ENCODE measurements at regions not wholly inside any gene's neighbourhood (a gene's known extent, or its start where the extent isn't known, plus 50 kb on each side); places are given as distances from the start of the nearest gene placed in this dataset.

GRCh38 chr14:50022661-50023060, 93.7 kb downstream of the VCPKMT start:
- DNase-seq (ENCODE audit: low spot score) (no peak), ATAC-seq (ENCODE audit: insufficient number of reproducible peaks, low FRiP score, low read depth) (no peak)
- Histone ChIP-seq H3K36me3 (no peaks in the 10 kb centered on the region), H3K27me3 (replicated peaks; ENCODE audit: insufficient read depth) (no peaks in the 10 kb centered on the region), H3K9me3 (peaks cover 6% of the 10 kb centered on the region), H3K4me1 (ENCODE audit: control insufficient read depth in 1 of 2, low read depth in 2 of 2) (peaks cover 39 to 77% of the 10 kb centered on the region in 2 donors), H3K27ac (no peak overlapping the region), H3K4me3 (no peak overlapping the region)
- no peak for TF ChIP-seq CTCF (IDR thresholded peaks at IDR 0.05)

GRCh38 chr14:50023671-50024490, 92.5 kb downstream of the VCPKMT start:
- peak overlapping the region; percentile 75 to 77 for H3K27ac ChIP-seq
- H3K36me3 ChIP-seq = no peaks in the 10 kb centered on the region
- ATAC-seq (ENCODE audit: insufficient number of reproducible peaks, low FRiP score, low read depth) (peak; percentile 29), DNase-seq (ENCODE audit: low spot score) (no peak)
- peak overlapping the region; percentile 17 for H3K4me3 ChIP-seq
- peaks cover 6% of the 10 kb centered on the region for H3K9me3 ChIP-seq
- H3K4me1 ChIP-seq (ENCODE audit: control insufficient read depth in 1 of 2, low read depth in 2 of 2) = peaks cover 33 to 64% of the 10 kb centered on the region in 2 donors
- no peaks in the 10 kb centered on the region for H3K27me3 ChIP-seq (replicated peaks; ENCODE audit: insufficient read depth)
- TF ChIP-seq CTCF (IDR thresholded peaks at IDR 0.05) = no peak

GRCh38 chr14:50025073-50025472, 91.3 kb downstream of the VCPKMT start:
- ATAC-seq (ENCODE audit: insufficient number of reproducible peaks, low FRiP score, low read depth) = no peak
- H3K27me3 ChIP-seq (replicated peaks; ENCODE audit: insufficient read depth) = no peaks in the 10 kb centered on the region
- H3K9me3 ChIP-seq = peaks cover 3% of the 10 kb centered on the region
- TF ChIP-seq CTCF (IDR thresholded peaks at IDR 0.05) = no peak
- no peak overlapping the region for H3K4me3 ChIP-seq
- DNase-seq (ENCODE audit: low spot score) = no peak
- peak overlapping the region; percentile 75 to 77 for H3K27ac ChIP-seq
- H3K4me1 ChIP-seq (ENCODE audit: control insufficient read depth in 1 of 2, low read depth in 2 of 2) = peaks cover 30 to 55% of the 10 kb centered on the region in 2 donors
- H3K36me3 ChIP-seq = no peaks in the 10 kb centered on the region

GRCh38 chr14:50025776-50026175, 90.6 kb downstream of the VCPKMT start:
- H3K4me3 ChIP-seq = no peak overlapping the region
- H3K36me3 ChIP-seq = no peaks in the 10 kb centered on the region
- H3K9me3 ChIP-seq = no peaks in the 10 kb centered on the region
- no peak for ATAC-seq (ENCODE audit: insufficient number of reproducible peaks, low FRiP score, low read depth)
- TF ChIP-seq CTCF (IDR thresholded peaks at IDR 0.05) = no peak
- peak overlapping the region; percentile 75 to 77 for H3K27ac ChIP-seq
- no peak for DNase-seq (ENCODE audit: low spot score)
- H3K4me1 ChIP-seq (ENCODE audit: control insufficient read depth in 1 of 2, low read depth in 2 of 2) = peaks cover 26 to 48% of the 10 kb centered on the region in 2 donors
- no peaks in the 10 kb centered on the region for H3K27me3 ChIP-seq (replicated peaks; ENCODE audit: insufficient read depth)

GRCh38 chr14:50026396-50026795, 90.0 kb downstream of the VCPKMT start:
- no peak for TF ChIP-seq CTCF (IDR thresholded peaks at IDR 0.05)
- Histone ChIP-seq H3K27me3 (replicated peaks; ENCODE audit: insufficient read depth) (no peaks in the 10 kb centered on the region), H3K4me3 (no peak overlapping the region), H3K27ac (no peak overlapping the region), H3K9me3 (no peaks in the 10 kb centered on the region), H3K4me1 (ENCODE audit: control insufficient read depth in 1 of 2, low read depth in 2 of 2) (peaks cover 19 to 42% of the 10 kb centered on the region in 2 donors), H3K36me3 (no peaks in the 10 kb centered on the region)
- ATAC-seq (ENCODE audit: insufficient number of reproducible peaks, low FRiP score, low read depth) = no peak
- DNase-seq (ENCODE audit: low spot score) = no peak
